Natural killer cell (primary cell): ENCODE measurements at regions not wholly inside any gene's neighbourhood (a gene's known extent, or its start where the extent isn't known, plus 50 kb on each side); places are given as distances from the start of the nearest gene placed in this dataset.
"Not testable (repeated sequence)": the region's sequence is repeated elsewhere in the genome, so short reads cannot be mapped to it uniquely, and the experiment has no call there.

Experiments
- ATAC-seq, 3 donors: fragments of 150-1000 bp in 2 of 3; fragments of 200-7000 bp in 1 of 3; cut with Tn5 transposase; 1 replicate in 1 of 3; 2 replicates in 2 of 3; pipeline ENCODE4 v1.10.0; 2021; ENCODE audit warnings: mild to moderate bottlenecking in 2 of 3, moderate library complexity in 2 of 3
- DNase-seq, 2 donors: peaks; one replicate each; pipeline versions ENCODE4 v3.0.0 to v3.0.0-alpha.2; 2013 to 2021; ENCODE audit warnings: mixed read lengths in 1 of 2
- H3K27ac ChIP-seq: one replicate; pipeline ENCODE4 v1.5.1; 2013; ENCODE audit warnings: mild to moderate bottlenecking, low read length
- H3K27me3 ChIP-seq: one replicate; pipeline ENCODE4 v1.6.1; 2013; ENCODE audit warnings: low read length; ENCODE audit not compliant: control insufficient read depth, insufficient read depth
- H3K36me3 ChIP-seq: one replicate; pipeline ENCODE4 v1.6.1; 2013; ENCODE audit warnings: low read length; ENCODE audit not compliant: control insufficient read depth, insufficient read depth
- H3K4me1 ChIP-seq: one replicate; pipeline ENCODE4 v1.6.1; 2013; ENCODE audit warnings: low read length; ENCODE audit not compliant: control insufficient read depth, insufficient read depth
- H3K4me3 ChIP-seq: one replicate; pipeline ENCODE4 v1.5.1; 2013; ENCODE audit warnings: low read length
- H3K9me3 ChIP-seq: one replicate; pipeline ENCODE4 v1.6.1; 2013; ENCODE audit warnings: low read length; ENCODE audit not compliant: control insufficient read depth, insufficient read depth
- H3K27ac Mint-ChIP-seq, 2 donors: one replicate each; pipeline ENCODE4 v1.8.0; 2022; ENCODE audit warnings: mild to moderate bottlenecking in 2 of 2, mixed read lengths in 2 of 2, moderate library complexity in 1 of 2
- H3K27me3 Mint-ChIP-seq, 2 donors: one replicate each; pipeline ENCODE4 v1.8.0; 2022; ENCODE audit warnings: low read depth in 2 of 2, mixed read lengths in 2 of 2
- H3K36me3 Mint-ChIP-seq: one replicate; pipeline ENCODE4 v1.8.0; 2022; ENCODE audit warnings: mixed read lengths
- H3K4me1 Mint-ChIP-seq, 2 donors: one replicate each; pipeline ENCODE4 v1.8.0; 2022; ENCODE audit warnings: mixed read lengths in 2 of 2
- H3K4me3 Mint-ChIP-seq: one replicate; pipeline ENCODE4 v1.8.0; 2022; ENCODE audit warnings: mild to moderate bottlenecking, moderate library complexity, mixed read lengths
- H3K9me3 Mint-ChIP-seq, 2 donors: one replicate each; pipeline ENCODE4 v1.8.0; 2022; ENCODE audit warnings: mixed read lengths in 2 of 2
- CTCF ChIP-seq: fragments of 200-600 bp; IDR thresholded peaks from one replicate; pipeline ENCODE4 v1.8.0; 2022; ENCODE audit warnings: antibody characterized with exemption
- WGBS: methylation state at CpG from one replicate; pipeline ENCODE4 v1.1.7; 2013; ENCODE audit warnings: missing lambda C conversion rate; ENCODE audit not compliant: insufficient coverage; 5-methylcytosine and 5-hydroxymethylcytosine counted together
- intact Hi-C: fragments of 100-400 bp; cut with micrococcal nuclease; formaldehyde crosslinking; loops from one replicate; pipeline ENCODE4 v1.14.2; 2022

- no peak for TF ChIP-seq CTCF
- 70% methylated on average over 1 of the region's 1 CpG for WGBS
- H3K36me3 ChIP-seq: no peaks in the 10 kb centered on the region
- no peak overlapping the region for H3K27ac ChIP-seq
- H3K27me3 ChIP-seq: no peaks in the 10 kb centered on the region
- no peaks in the 10 kb centered on the region for H3K4me1 ChIP-seq
- Mint-ChIP-seq H3K36me3 (no peaks in the 10 kb centered on the region), H3K9me3 (peaks cover 10 to 16% of the 10 kb centered on the region in 2 donors), H3K27me3 (no peaks in the 10 kb centered on the region), H3K4me1 (no peaks in the 10 kb centered on the region), H3K27ac (no peak overlapping the region), H3K4me3 (no peak overlapping the region)
- ATAC-seq (no peak), DNase-seq (no peak)
- H3K4me3 ChIP-seq: no peak overlapping the region
- intact Hi-C loops: no loop called here
- peaks cover 6% of the 10 kb centered on the region for H3K9me3 ChIP-seq
Measured at GRCh38 chr1:68758666-68759209, 261.9 kb upstream of the DEPDC1 start.

GRCh38 chr1:68767941-68768340, 271.1 kb upstream of the DEPDC1 start:
- H3K4me1 ChIP-seq: no peaks in the 10 kb centered on the region
- DNase-seq (no peak), ATAC-seq (no peak)
- no peak for TF ChIP-seq CTCF
- no peaks in the 10 kb centered on the region for H3K9me3 ChIP-seq
- H3K4me1 Mint-ChIP-seq: no peaks in the 10 kb centered on the region
- no peaks in the 10 kb centered on the region for H3K27me3 Mint-ChIP-seq
- no peak overlapping the region for H3K27ac ChIP-seq
- no peaks in the 10 kb centered on the region for H3K27me3 ChIP-seq
- no peak overlapping the region for H3K4me3 Mint-ChIP-seq
- H3K36me3 ChIP-seq: no peaks in the 10 kb centered on the region
- peaks cover 16 to 20% of the 10 kb centered on the region in 2 donors for H3K9me3 Mint-ChIP-seq
- no peak overlapping the region for H3K4me3 ChIP-seq
- intact Hi-C loops: no loop called here
- H3K27ac Mint-ChIP-seq: no peak overlapping the region
- no CpG with 5 or more reads among the region's 1 CpG for WGBS
- no peaks in the 10 kb centered on the region for H3K36me3 Mint-ChIP-seq

- ATAC-seq: no peak
- Mint-ChIP-seq H3K27ac (no peak overlapping the region), H3K4me1 (no peaks in the 10 kb centered on the region), H3K4me3 (no peak overlapping the region), H3K36me3 (no peaks in the 10 kb centered on the region), H3K9me3 (peaks cover 10 to 12% of the 10 kb centered on the region in 2 donors), H3K27me3 (no peaks in the 10 kb centered on the region)
- H3K27me3 ChIP-seq: no peaks in the 10 kb centered on the region
- TF ChIP-seq CTCF: no peak
- H3K27ac ChIP-seq: no peak overlapping the region
- no peaks in the 10 kb centered on the region for H3K36me3 ChIP-seq
- no peak for DNase-seq
- H3K4me3 ChIP-seq: no peak overlapping the region
- WGBS: 87% methylated on average over 3 of the region's 3 CpGs
- H3K9me3 ChIP-seq: no peaks in the 10 kb centered on the region
- H3K4me1 ChIP-seq: no peaks in the 10 kb centered on the region
- intact Hi-C loops: no loop called here
Measured at GRCh38 chr1:68770817-68771216, 273.9 kb upstream of the DEPDC1 start.

- no peaks in the 10 kb centered on the region for H3K4me1 Mint-ChIP-seq
- no peaks in the 10 kb centered on the region for H3K27me3 ChIP-seq
- H3K36me3 ChIP-seq: no peaks in the 10 kb centered on the region
- H3K4me3 Mint-ChIP-seq: no peak overlapping the region
- H3K27ac ChIP-seq: no peak overlapping the region
- no peak for ATAC-seq
- peaks cover 12 to 13% of the 10 kb centered on the region in 2 donors for H3K9me3 Mint-ChIP-seq
- no peaks in the 10 kb centered on the region for H3K4me1 ChIP-seq
- H3K27me3 Mint-ChIP-seq: no peaks in the 10 kb centered on the region
- no peak overlapping the region for H3K27ac Mint-ChIP-seq
- DNase-seq: no peak
- no peaks in the 10 kb centered on the region for H3K9me3 ChIP-seq
- TF ChIP-seq CTCF: no peak
- peaks cover 10% of the 10 kb centered on the region for H3K36me3 Mint-ChIP-seq
- WGBS: 11% methylated on average over 2 of the region's 3 CpGs
- intact Hi-C loops: no loop called here
- no peak overlapping the region for H3K4me3 ChIP-seq
Measured at GRCh38 chr1:68777851-68778250, 281.0 kb upstream of the DEPDC1 start.

GRCh38 chr1:68779841-68780240, 283.0 kb upstream of the DEPDC1 start:
- no CpG with 5 or more reads among the region's 1 CpG for WGBS
- H3K4me3 ChIP-seq, H3K36me3 Mint-ChIP-seq, ATAC-seq, H3K36me3 ChIP-seq, H3K9me3 ChIP-seq, H3K4me3 Mint-ChIP-seq, H3K27me3 ChIP-seq, H3K27ac Mint-ChIP-seq, H3K27me3 Mint-ChIP-seq, H3K4me1 ChIP-seq, intact Hi-C loops, H3K27ac ChIP-seq, H3K4me1 Mint-ChIP-seq, DNase-seq: not testable (repeated sequence)
- peaks cover 15 to 16% of the 10 kb centered on the region in 2 donors for H3K9me3 Mint-ChIP-seq
